ENCODE measurements at regions not wholly inside any gene's neighbourhood (a gene's known extent, or its start where the extent isn't known, plus 50 kb on each side); places are given as distances from the start of the nearest gene placed in this dataset.
A peak's percentile ranks its signal among the peaks of the same experiment; 100 is the strongest.
"Not testable (repeated sequence)": the region's sequence is repeated elsewhere in the genome, so short reads cannot be mapped to it uniquely, and the experiment has no call there.

- no peak for DNase-seq
Observed at GRCh38 chr13:94902722-94903407, 190.5 kb upstream of the SOX21 start.

GRCh38 chr13:94901070-94901469, 188.7 kb upstream of the SOX21 start:
- no peak for DNase-seq

GRCh38 chr13:94896719-94897317, 184.5 kb upstream of the SOX21 start:
- no peak for DNase-seq

GRCh38 chr13:94896238-94896637, 183.9 kb upstream of the SOX21 start:
- DNase-seq: no peak

GRCh38 chr13:94886191-94886590, 173.8 kb upstream of the SOX21 start:
- DNase-seq: no peak

DNA sequence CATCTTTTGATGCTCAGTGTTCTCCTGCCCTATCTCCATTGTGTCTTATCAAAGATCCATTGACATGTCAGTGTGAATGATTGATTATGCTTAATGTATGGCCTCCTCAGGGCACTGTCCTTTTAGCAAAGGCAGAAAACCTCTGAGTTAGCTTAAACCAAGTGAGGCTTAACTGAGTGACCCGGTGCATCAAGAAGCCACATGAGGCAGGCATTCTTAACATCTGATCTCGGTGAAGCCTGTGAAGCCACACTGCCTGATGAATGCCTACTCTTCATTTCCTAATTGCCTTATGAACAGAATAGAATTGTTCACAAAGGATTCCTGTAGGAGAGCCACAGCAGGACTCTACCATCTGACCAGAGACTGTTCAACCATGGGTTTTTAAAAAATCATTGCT, 168.1 kb upstream of the SOX21 start:
- DNase-seq: no peak

DNA sequence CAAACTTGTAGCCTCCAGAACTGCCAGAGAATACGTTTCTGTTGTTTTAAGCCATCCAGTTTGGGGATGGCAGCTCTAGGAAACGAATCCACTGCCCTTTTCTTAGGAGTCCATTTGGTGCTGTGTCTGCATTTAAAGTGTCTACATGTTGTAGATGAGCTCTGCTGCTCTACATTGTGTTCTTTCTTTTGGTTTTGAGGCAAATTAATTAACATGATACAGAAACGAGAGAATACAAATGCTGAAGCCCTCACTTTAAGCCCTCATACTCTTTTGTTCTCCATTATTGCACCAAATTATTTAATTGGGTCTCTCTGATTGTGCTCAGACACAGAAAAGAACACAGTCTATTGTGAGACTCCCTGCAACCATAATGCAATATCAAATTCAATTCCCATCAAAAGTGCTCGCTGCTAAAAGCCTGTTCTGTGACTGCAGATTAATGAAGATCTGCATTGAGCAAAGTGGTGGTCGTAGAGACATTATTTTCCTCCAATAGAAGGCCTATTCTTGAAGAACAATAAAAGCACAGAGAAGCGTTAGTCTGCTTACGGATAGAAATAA, 166.3 kb upstream of the SOX21 start:
- no peak for DNase-seq

DNA sequence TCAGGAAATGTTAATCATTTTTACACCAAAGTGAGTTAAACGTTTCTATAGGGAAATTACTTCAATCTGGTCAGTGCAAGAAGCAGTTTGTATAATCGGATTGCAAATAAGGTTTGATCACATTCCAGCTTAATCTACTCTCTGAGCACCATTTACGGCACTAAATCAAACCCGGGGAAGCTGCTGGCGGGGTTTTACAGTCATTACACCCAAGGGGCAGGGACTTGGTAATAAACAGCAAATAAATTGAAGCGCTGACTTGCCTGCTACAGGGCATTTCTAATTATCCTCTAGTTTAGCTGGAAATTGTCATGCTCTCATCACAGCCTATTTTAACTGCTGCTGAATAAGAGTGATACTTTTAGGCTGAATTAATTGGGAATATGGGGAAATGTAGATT, 152.1 kb upstream of the SOX21 start:
- peak; percentile 91 for DNase-seq

DNA sequence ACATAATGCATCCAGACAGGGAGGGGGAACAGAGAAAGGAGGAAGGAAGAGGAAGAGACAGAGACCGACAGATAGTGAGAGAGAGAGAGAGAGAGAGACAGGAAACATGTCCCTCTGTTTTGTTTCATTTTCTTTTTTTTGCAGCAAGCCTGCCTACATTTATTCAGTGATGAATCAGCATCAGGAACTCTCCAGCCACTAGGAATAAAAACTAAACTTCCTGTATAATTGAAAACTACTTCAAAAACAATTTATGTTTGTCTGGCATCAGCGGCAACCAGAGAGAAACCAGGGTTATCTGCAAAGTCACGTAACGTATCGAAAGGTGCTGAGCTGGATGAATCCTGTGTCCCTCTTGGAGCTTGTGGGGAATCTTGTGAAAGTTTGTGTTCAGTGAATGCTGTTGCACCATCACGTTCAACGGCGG, 148.6 kb upstream of the SOX21 start:
- DNase-seq: no peak

- DNase-seq: no peak
Observed at GRCh38 chr13:94859811-94860210, 147.5 kb upstream of the SOX21 start.

DNA sequence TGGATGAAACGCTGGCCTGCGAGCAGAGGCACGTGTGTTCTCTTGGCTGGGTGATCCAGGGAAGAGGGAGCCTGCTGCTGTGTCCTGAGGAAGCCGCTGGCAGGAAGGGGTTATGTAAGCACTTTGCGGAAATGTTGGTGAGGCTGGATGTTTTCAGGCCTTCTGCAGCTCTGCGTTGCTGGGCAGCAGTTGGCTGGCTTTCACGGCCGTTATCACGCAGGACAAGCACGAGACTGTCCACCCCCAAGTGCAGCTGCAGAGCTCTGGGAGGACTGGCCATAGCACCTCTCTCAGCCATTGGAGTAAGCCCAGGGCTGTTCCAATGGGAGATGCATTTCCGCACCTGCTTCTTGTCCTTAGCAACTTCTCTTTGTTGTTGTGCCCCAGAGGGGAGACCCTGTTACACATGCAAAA, 146.9 kb upstream of the SOX21 start:
- DNase-seq: no peak

- DNase-seq: no peak
Observed at GRCh38 chr13:94858856-94859255, 146.5 kb upstream of the SOX21 start.

- DNase-seq: no peak
Observed at GRCh38 chr13:94854688-94855087, 142.3 kb upstream of the SOX21 start.

- DNase-seq: no peak
Observed at GRCh38 chr13:94851576-94851975, 139.2 kb upstream of the SOX21 start.

- no peak for DNase-seq
Observed at GRCh38 chr13:94849254-94849653, 136.9 kb upstream of the SOX21 start.

- DNase-seq: no peak
Observed at GRCh38 chr13:94842901-94843300, 130.6 kb upstream of the SOX21 start.

DNA sequence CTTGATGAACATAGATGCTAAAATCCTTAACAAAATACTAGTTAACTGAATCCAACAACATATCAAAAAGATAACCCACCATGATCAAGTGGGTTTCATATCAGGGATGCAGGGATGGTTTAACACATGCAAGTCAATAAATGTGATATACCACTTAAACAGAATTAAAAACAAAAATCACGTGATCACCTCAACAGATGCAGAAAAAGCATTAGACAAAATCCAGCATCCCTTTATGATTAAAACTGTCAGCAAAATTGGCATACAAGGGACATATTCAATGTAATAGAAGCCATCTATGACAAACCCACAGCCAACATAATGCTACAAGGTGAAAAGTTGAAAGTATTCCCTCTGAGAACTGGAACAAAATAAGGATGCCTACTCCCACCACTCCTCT, 124.7 kb upstream of the SOX21 start:
- not testable (repeated sequence) for DNase-seq

- no peak for DNase-seq
Observed at GRCh38 chr13:94829837-94830365, 117.6 kb upstream of the SOX21 start.

- DNase-seq: peak; percentile 63
Observed at GRCh38 chr13:94829185-94829836, 117.0 kb upstream of the SOX21 start.

DNA sequence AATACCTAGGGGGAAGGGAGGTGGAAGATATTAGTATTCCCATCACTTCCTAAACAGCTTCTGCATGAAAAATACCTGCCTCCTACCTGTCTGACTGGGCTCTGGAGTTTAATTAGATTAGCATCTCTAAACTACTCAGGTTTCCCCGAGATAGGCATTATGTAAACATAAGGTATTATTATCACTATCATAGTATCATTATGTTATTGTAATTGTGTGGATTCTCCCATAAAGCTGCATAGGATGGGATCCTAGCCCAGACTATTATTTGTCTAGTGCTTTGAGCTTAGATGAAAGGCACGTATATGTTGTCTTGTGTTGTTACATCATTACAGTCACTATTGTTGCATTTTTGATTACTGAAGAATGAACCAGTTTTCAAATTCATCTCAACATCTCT, 115.2 kb upstream of the SOX21 start:
- no peak for DNase-seq

GRCh38 chr13:94825507-94825906, 113.2 kb upstream of the SOX21 start:
- peak; percentile 81 for DNase-seq

DNA sequence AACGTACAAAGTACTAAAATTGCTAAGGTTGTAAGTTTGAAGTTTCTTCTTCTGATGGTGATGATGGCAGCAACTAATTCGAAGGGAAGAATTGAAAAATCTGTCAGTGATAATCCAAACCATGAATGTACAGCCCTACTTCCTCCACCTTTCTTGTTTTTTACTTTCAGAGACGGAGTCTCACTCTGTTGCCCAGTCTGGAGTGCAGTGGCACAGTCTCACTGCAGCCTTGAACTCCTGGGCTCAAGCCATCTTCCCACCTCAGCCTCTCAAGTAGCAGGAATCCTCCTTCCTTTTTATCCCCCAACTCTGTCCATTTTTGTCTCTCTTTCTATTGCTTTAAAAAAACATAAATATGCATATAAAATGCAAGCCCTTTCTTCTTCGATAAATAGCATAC, 112.3 kb upstream of the SOX21 start:
- no peak for DNase-seq

GRCh38 chr13:94822356-94822755, 110.0 kb upstream of the SOX21 start:
- no peak for DNase-seq

GRCh38 chr13:94816256-94816655, 103.9 kb upstream of the SOX21 start:
- DNase-seq: no peak
